PC-3 (cell line): ENCODE measurements at regions not wholly inside any gene's neighbourhood (a gene's known extent, or its start where the extent isn't known, plus 50 kb on each side); places are given as distances from the start of the nearest gene placed in this dataset.
A peak's percentile ranks its signal among the peaks of the same experiment; 100 is the strongest.

ENCODE experiments used
- ATAC-seq: fragments of 200-7000 bp; cut with Tn5 transposase; 2 replicates; pipeline ENCODE4 v1.9.1; 2020; ENCODE audit warnings: mild to moderate bottlenecking, moderate library complexity
- BruUV-seq: library from RNA; stranded (reverse); fragments of 400-500 nt; replicated peaks from 2 replicates; lab custom pipeline; 2021; lab: Mats Ljungman, UMichigan
- CTCF ChIA-PET: fragments of 300-600 bp; sonication (Branson Sonifier 250); formaldehyde crosslinking; loops from one replicate; lab custom pipeline; 2022; ENCODE audit warnings: antibody characterized with exemption; lab: Charles Lee
- POLR2A ChIA-PET: fragments of 300-600 bp; sonication (Branson Sonifier 250); formaldehyde crosslinking; loops from one replicate; lab custom pipeline; 2022; ENCODE audit warnings: antibody characterized with exemption; ENCODE audit not compliant: unreplicated experiment; lab: Charles Lee
- DNase-seq: peaks from one replicate; pipeline ENCODE4 v3.0.0-alpha.2; 2015
- H2AFZ ChIP-seq: fragments of 300-600 bp; sonication (generic); 2 replicates; pipeline ENCODE4 v1.6.0; 2016; ENCODE audit warnings: antibody characterized with exemption, low read length
- H3F3A ChIP-seq: fragments of 300-600 bp; sonication (generic); one replicate; pipeline ENCODE4 v1.6.0; 2017; ENCODE audit warnings: antibody characterized with exemption, low read length, control low read depth, mild to moderate bottlenecking; ENCODE audit not compliant: unreplicated experiment
- H3K27ac ChIP-seq: fragments of 300-600 bp; sonication (generic); 2 replicates; pipeline ENCODE4 v1.5.1; 2016; ENCODE audit warnings: mild to moderate bottlenecking, low read length
- H3K27me3 ChIP-seq: fragments of 300-600 bp; sonication (generic); 2 replicates; pipeline ENCODE4 v1.6.1; 2016; ENCODE audit warnings: low read length, mixed read lengths
- H3K36me3 ChIP-seq: fragments of 300-600 bp; sonication (generic); 2 replicates; pipeline ENCODE4 v1.6.1; 2016; ENCODE audit warnings: low read depth, mixed run types, low read length, mixed read lengths
- H3K4me1 ChIP-seq: fragments of 300-600 bp; sonication (generic); 2 replicates; pipeline ENCODE4 v1.5.1; 2016; ENCODE audit warnings: low read length; ENCODE audit not compliant: insufficient read depth
- H3K4me2 ChIP-seq: fragments of 300-600 bp; sonication (generic); 2 replicates; pipeline ENCODE4 v1.6.0; 2016; ENCODE audit warnings: low read length
- H3K4me3 ChIP-seq: fragments of 300-600 bp; sonication (generic); 2 replicates; pipeline ENCODE4 v1.5.1; 2016; ENCODE audit warnings: mild to moderate bottlenecking, low read length, mixed read lengths
- H3K79me2 ChIP-seq: fragments of 300-600 bp; sonication (generic); 2 replicates; pipeline ENCODE4 v1.6.1; 2017; ENCODE audit warnings: low read length, mixed read lengths
- H3K9ac ChIP-seq: fragments of 300-600 bp; sonication (generic); 2 replicates; pipeline ENCODE4 v1.6.0; 2016; ENCODE audit warnings: mild to moderate bottlenecking, low read length
- H3K9me2 ChIP-seq: fragments of 300-600 bp; sonication (generic); replicated peaks from 2 replicates; pipeline ENCODE4 v1.6.1; 2016; ENCODE audit warnings: mixed run types, low read length, mixed read lengths
- H3K9me3 ChIP-seq: fragments of 300-600 bp; sonication (generic); 2 replicates; pipeline ENCODE4 v1.6.1; 2016; ENCODE audit warnings: low read length, mixed read lengths
- H4K20me1 ChIP-seq: fragments of 300-600 bp; sonication (generic); 2 replicates; pipeline ENCODE4 v1.6.1; 2016; ENCODE audit warnings: low read length, mixed read lengths
- CTCF ChIP-seq: fragments of 300-600 bp; sonication (generic); conservative IDR thresholded peaks from 2 replicates; pipeline ENCODE4 v1.5.1; 2017; ENCODE audit warnings: antibody characterized with exemption, low read depth, mild to moderate bottlenecking, low read length
- EZH2 ChIP-seq: fragments of 300-600 bp; sonication (generic); IDR thresholded peaks from one replicate; pipeline ENCODE4 v1.6.1; 2017; ENCODE audit warnings: antibody characterized with exemption, mild to moderate bottlenecking, low read length; ENCODE audit not compliant: unreplicated experiment
- EZH2phosphoT487 ChIP-seq: fragments of 300-600 bp; sonication (generic); IDR thresholded peaks from 2 replicates; pipeline ENCODE4 v1.6.1; 2018; ENCODE audit warnings: mild to moderate bottlenecking, antibody characterized with exemption, low read length, borderline replicate concordance
- intact Hi-C: fragments of 100-400 bp; cut with micrococcal nuclease; formaldehyde crosslinking; loops from 2 replicates; pipeline ENCODE4 v1.9.0; 2023

- Histone ChIP-seq H3K9ac (no peak overlapping the region), H3K9me2 (no peaks in the 10 kb centered on the region), H3K4me2 (no peak overlapping the region), H2AFZ (no peak overlapping the region), H3K4me1 (no peaks in the 10 kb centered on the region), H3K27ac (no peak overlapping the region), H4K20me1 (no peaks in the 10 kb centered on the region), H3K36me3 (no peaks in the 10 kb centered on the region), H3F3A (no peaks in the 10 kb centered on the region), H3K9me3 (no peaks in the 10 kb centered on the region), H3K27me3 (0 out of 2 replicates have a peak, but pooled peaks cover 2% of the 10 kb centered on the region), H3K4me3 (no peak overlapping the region), H3K79me2 (no peaks in the 10 kb centered on the region)
- DNase-seq, result no peak
- intact Hi-C loops, result no loop called here
- TF ChIP-seq EZH2 (no peak), EZH2phosphoT487 (no peak), CTCF (no peak)
- ChIA-PET CTCF (no interaction called here), POLR2A (no interaction called here)
- no peak for ATAC-seq
- no TSS peak for BruUV-seq
These were observed 1044.8 kb upstream of the FOXG1 start for GRCh38 chr14:27721760-27722159.

GRCh38 chr14:27725482-27725881 is 1041.1 kb upstream of the FOXG1 start:
- no peaks in the 10 kb centered on the region for H3K9me3 ChIP-seq
- H3K9me2 ChIP-seq, result no peaks in the 10 kb centered on the region
- H3K9ac ChIP-seq, result no peak overlapping the region
- ATAC-seq (no peak), DNase-seq (no peak)
- 0 out of 2 replicates have a peak, but pooled peaks cover 2% of the 10 kb centered on the region for H3K27me3 ChIP-seq
- intact Hi-C loops, result no loop called here
- no peak overlapping the region for H3K4me3 ChIP-seq
- H3K4me1 ChIP-seq, result no peaks in the 10 kb centered on the region
- H3K79me2 ChIP-seq, result no peaks in the 10 kb centered on the region
- ChIA-PET CTCF (no interaction called here), POLR2A (no interaction called here)
- no peaks in the 10 kb centered on the region for H4K20me1 ChIP-seq
- no peak overlapping the region for H3K27ac ChIP-seq
- no peaks in the 10 kb centered on the region for H3K36me3 ChIP-seq
- no peak overlapping the region for H2AFZ ChIP-seq
- BruUV-seq, result no TSS peak
- H3F3A ChIP-seq, result no peaks in the 10 kb centered on the region
- H3K4me2 ChIP-seq, result no peak overlapping the region
- TF ChIP-seq CTCF (no peak), EZH2phosphoT487 (no peak), EZH2 (no peak)

GRCh38 chr14:27727251-27727770 is 1039.3 kb upstream of the FOXG1 start:
- ChIA-PET CTCF (no interaction called here), POLR2A (no interaction called here)
- Histone ChIP-seq H3K4me1 (no peaks in the 10 kb centered on the region), H2AFZ (no peak overlapping the region), H3K9me2 (no peaks in the 10 kb centered on the region), H3K4me2 (no peak overlapping the region), H3K9ac (no peak overlapping the region), H4K20me1 (no peaks in the 10 kb centered on the region), H3K27me3 (0 out of 2 replicates have a peak, but pooled peaks cover 2% of the 10 kb centered on the region), H3K27ac (no peak overlapping the region), H3K36me3 (no peaks in the 10 kb centered on the region), H3K4me3 (no peak overlapping the region), H3K9me3 (no peaks in the 10 kb centered on the region), H3F3A (no peaks in the 10 kb centered on the region), H3K79me2 (no peaks in the 10 kb centered on the region)
- ATAC-seq, result peak; percentile 89
- BruUV-seq, result no TSS peak
- DNase-seq, result no peak
- TF ChIP-seq EZH2 (no peak), CTCF (no peak), EZH2phosphoT487 (no peak)
- intact Hi-C loops, result no loop called here
